Caki2 (cell line): ENCODE measurements at regions not wholly inside any gene's neighbourhood (a gene's known extent, or its start where the extent isn't known, plus 50 kb on each side); places are given as distances from the start of the nearest gene placed in this dataset.
"Not testable (repeated sequence)": the region's sequence is repeated elsewhere in the genome, so short reads cannot be mapped to it uniquely, and the experiment has no call there.

ENCODE experiments used
- DNase-seq: peaks from one replicate; pipeline ENCODE4 v3.0.0-alpha.2; 2015; ENCODE audit warnings: low read depth
- in situ Hi-C: cut with HindIII; loops from 2 replicates; pipeline ENCODE4 v1.10.0; 2016; ENCODE audit warnings: low sequenced_read_pairs, low pct_unique_long_range_greater_than_20kb, mixed read lengths

DNA sequence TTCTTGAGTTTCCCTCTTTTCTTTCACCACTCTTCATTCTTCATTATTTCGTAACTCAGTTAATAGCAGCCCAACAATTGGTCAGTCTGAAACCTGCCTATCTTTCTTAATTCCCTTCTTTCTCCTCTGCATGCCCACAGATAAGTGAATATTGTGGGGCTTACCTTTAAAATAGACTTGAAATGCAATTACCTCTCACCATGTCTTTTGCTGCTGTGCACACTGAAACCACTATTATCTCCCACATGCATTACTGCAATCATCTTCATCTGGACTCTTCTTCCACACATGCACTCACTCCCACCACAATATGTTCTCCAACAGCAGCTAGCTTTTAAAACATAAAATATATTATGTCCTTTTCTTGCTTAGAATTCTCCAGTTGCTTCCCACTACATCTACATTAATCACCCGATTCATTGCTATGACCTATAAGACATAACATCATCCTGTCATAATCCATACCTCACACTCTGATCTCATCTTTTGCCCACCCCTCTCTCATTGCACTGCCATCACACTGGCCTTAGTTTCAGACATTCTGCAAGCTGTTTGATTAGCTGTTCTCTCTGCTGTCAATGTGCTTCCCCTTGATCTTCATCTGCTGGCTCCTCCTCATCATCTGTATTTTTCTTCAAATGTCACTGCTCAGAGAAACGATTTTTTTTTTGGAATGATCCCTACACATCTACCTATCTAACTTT is 304.8 kb downstream of the PTPRC start:
- in situ Hi-C loops: no loop called here
- DNase-seq: no peak

DNA sequence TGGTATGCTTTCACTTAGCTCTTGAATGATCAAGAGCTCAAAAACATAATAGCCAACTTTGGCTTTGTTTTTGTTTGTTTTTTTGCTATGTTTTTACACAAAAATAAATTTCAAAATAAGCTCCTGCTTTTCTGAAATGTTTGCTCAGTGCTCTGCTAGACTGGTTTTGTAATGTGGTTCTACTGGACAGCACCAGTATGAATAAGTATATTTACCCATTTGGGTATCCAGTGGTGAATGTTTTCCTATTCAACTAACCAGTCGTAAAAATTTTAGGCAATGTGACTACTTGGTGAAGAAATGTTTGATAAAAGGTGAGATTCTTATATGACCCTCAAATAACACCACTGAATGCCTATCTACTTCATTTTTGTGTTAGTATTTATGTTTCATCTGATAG is 308.6 kb downstream of the PTPRC start:
- in situ Hi-C loops: no loop called here

DNA sequence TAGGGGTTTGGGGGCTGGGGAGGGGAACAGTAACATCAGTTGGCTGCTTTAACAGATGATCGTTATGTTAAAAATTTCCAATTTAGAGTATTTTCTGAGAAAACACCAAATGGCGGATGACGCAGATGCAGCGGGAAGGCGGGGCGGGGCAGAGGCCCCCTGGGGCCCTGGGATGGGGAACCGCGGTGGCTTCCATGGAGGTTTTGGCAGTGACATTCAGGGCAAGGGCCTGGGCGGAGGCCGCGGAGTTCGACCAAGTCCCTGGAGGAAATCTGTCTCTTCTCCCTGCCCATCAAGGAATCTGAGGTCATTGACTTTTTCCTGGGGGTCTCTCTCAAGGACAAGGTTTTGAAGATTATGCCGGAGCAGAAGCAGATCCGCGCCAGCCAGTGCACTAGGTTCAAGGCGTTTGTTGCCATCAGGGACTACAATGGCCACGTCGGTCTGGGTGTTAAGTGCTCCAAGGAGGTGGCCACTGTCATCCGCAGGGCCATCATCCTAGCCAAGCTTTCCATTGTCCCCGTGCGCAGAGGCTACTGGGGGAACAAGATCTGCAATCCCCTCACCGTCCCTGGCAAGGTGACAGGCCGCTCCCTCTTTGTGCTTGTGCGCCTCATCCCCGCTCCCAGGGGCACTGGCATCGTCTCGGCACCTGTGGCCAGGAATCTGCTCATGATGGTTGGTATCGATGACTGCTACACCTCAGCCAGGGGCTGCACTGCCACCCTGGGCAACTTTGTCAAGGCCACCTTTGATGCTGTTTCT is 310.2 kb downstream of the PTPRC start:
- in situ Hi-C loops: no loop called here
- no peak for DNase-seq

More for the DNA sequence above, 308.6 kb downstream of the PTPRC start:
- DNase-seq: no peak

DNA sequence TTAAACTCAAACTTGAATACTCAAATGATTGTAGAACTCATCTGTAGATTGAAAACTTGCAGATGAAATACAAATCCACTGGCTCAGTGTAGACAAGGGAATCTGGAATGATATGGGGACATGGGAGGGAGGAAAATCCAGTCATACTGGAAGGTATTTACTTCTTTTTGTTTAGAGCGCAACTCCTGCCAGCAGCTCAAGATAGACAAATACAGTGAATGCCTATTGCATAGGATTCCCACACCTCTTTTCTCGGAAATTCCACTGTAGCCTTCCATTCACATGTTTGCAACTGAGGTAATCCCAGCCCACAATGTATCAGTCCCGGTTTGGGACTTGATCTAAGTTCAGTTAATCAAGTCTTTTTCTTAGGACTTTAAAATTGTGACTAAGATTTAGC is 311.2 kb downstream of the PTPRC start:
- in situ Hi-C loops: no loop called here

DNA sequence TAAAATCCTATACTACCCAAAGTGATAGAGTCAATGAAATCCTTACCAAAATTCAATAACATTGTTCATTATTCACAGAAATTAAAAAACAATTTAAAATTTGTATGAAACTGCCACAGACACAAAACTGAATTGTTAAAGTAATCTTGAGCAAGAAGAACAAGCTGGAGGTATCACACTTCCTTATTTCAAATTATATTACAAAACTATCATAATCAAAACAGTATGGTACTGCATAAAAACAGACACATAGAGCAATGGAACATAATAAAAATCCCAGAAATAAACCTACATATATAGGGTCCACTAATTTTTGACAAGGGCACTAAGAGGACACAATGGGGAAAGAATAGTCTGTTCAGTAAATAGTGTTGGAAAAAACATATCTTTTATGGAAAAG is 316.2 kb downstream of the PTPRC start:
- in situ Hi-C loops: no loop called here

More for the DNA sequence above, 311.2 kb downstream of the PTPRC start:
- DNase-seq: no peak

DNA sequence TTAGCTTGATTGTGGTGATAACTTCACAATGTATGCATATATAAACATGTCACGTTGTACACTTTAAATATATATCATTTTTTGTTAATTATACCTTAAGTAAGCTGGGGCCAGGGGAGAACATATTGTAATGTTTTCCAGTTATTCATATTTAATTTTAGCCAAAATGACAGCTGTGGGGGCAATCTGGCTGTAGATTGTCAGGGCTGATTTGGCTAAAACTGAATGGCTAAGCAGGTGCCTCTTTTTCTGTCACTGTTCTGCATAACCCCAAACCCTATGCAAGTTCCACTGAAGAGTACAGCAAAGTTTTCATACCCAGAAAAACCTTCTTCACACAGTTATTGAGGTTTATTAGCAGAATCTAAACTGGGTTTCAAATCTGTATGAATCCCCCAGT is 318.2 kb downstream of the PTPRC start:
- in situ Hi-C loops: no loop called here
- no peak for DNase-seq

More for the DNA sequence above, 316.2 kb downstream of the PTPRC start:
- DNase-seq: no peak

DNA sequence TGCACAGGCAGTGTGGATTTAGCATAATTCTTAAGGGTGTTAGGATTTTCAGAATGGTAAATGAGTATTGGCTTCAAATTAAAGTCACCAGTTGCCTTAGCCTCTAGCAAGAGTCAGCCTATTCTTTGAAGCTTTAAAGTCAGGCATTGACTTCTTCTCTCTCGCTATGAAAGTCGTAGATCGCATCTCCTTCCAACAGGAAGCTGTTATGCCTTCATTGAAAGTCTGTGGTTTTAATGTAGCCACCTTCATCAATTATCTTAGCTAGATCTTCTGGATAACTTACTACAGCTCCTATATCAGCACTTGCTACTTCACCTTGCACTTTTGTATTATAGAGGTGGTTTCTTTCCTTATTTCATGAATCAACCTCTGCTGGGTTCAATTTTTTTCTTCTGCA is 320.2 kb downstream of the PTPRC start:
- DNase-seq: no peak
- in situ Hi-C loops: no loop called here

DNA sequence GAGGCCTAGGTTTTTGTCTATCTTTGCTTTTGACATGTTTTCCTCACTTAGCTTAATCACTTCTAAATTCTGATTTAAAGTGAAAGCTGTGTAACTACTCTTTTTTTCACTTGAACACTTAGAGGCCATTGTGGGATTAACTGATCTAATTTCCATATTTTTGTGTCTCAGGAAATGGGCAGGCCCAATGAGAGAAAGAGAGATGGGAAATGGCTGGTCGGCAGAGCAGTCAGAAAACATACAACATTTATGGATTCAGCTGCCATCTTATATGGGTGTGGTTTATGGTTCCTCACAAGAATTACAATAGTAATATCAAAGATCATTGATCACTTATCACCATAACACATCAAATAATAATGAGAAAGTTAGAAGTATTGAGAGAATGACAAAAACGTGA is 320.8 kb downstream of the PTPRC start:
- in situ Hi-C loops: no loop called here
- no peak for DNase-seq

DNA sequence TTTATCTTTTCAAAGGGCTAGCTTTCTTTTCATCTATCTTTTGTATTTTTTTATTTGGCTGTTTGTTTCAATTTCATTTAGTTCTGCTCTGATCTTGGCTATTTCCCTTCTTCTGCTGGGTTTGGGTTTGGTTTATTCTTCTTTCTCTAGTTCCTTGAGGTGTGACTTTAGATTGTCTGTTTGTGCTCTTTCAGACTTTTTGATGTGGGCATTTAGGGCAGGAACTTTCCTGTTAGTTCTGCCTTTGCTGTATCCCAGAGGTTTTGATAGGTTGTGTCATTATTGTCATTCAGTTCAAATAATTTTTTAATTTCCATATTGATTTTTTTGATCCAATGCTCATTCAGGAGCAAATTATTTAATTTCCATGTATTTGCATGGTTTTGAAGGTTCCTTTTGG is 325.0 kb downstream of the PTPRC start:
- in situ Hi-C loops, DNase-seq: not testable (repeated sequence)

DNA sequence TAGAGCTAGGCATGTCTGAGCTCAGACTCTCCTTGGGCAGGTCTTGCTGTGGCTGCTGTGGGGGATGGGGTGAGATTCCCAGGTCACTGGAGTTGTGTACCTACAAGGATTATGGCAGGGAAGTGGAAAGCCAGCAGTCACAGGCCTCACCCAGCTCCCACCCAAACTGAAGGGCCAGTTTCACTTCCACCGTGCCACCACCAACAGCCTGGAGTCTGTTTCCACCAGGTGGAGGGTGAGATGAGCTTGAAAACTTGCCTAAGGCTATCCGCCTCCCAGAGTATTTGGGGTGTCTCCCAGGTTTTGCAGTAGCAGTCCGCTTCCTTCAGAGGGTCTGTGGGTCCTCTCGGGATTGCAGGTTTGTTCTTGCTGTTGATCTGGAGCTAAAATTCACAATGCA is 327.7 kb downstream of the PTPRC start:
- in situ Hi-C loops: no loop called here
- DNase-seq: no peak

DNA sequence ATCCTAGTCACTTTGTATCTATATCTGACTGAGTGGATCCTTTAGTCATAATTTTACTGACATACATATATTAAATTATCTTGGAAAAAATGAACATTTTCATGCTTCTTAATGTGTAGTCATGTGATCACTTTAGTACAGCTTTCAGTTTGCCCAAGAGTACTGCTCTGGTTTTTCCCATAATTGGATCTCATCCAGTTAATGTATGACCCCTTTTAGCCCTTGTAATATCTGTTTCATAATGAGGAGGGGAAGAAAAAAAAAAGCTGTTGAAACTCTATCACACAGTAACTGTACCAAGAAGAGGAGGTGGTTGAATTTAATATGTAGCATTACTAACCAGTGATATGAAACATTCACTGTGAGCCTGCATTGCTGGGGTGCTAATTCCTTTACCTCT is 328.7 kb downstream of the PTPRC start:
- DNase-seq: no peak
- in situ Hi-C loops: no loop called here

DNA sequence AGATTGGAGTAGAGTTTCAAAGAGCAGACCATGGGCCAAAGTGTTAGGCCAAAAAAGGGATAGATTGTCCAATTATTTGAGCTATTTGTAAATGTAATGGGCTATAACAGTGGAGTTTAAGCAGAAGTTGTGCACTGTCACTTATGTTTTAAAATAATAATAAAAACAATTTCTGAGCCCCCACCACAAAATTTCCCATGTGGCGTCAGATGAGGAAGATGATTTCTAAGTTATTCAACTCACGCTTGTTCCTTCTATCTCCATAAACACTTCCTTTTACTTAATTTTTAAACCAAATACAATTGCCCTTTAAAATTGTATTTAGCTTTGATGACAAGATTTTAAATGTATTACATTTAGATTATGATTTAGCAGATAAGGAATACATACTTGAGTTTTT is 330.0 kb downstream of the PTPRC start:
- in situ Hi-C loops: no loop called here
- DNase-seq: no peak

DNA sequence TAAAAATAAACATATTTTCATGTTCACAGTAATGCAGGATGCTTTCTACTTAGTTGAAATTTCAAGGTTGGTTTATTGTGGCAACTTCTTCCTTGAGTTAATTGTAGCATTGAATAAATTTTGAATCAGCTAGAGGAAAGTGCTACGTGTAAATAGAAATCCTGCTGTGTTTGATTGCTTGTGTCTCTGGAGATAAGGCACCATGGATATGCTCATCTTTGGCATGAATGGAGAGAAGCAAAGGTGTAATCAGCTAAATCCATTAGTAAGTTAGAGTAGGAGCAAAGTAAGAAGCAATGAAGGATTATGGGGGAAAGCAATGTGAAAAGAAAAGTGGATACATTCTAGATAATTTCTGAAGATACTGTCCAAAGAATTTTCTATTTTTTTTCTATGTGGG is 331.1 kb downstream of the PTPRC start:
- in situ Hi-C loops: no loop called here
- DNase-seq: no peak

DNA sequence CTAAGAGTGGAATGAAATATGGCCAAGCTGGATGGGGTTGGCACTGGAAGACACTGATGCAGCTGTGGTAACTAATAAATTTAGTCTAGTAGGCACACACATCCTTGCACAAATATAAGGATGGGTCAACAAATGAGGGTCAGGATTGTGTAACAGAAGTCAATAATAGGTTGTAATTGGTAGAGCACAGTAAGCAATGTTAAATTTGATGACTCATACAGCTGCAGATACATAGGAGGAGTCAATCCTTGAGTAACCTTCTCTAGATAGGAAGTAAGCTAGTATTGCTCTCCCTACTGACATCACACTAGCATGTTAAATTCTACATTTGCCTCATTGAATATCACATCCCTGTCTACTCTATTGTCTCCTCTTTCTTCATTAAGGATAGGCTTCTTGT is 332.1 kb downstream of the PTPRC start:
- no peak for DNase-seq
- in situ Hi-C loops: no loop called here

DNA sequence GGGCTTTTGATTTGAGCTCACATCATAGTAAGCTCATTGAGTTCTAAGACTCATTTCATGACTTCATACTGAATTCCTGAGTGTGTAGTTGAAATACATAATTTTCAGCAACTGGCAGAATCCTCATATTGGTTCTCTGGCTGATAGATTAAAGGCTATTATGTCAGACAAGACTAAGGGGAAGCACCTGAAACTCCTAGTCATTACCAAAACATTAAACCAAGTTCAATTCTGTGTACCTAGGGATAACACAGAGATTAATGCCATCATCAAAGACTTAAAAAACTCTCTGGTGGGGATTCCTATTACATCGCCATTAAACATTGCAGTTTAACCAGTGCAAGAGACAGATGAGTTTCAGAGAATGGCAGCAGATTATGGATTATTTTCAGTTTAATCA is 339.1 kb downstream of the PTPRC start:
- DNase-seq: no peak
- in situ Hi-C loops: no loop called here

DNA sequence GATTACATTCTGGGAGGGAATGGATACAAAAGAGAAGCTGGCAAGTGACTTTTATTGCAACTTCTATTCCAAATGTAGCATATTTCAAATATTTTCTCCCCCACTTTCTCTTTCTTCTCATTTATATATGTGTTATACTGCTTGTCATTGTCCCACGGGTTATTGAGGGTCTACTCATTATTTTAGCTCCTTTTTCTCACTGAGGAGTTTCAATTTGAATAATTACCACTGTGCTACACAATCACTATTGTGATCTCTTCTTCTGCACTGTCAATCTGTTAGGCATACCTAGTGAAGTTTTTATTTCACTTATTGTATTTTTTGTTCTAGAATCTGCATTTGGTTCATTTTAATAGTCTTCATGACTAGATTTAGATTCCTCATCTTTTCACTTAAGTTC is 339.7 kb downstream of the PTPRC start:
- no peak for DNase-seq
- in situ Hi-C loops: no loop called here

DNA sequence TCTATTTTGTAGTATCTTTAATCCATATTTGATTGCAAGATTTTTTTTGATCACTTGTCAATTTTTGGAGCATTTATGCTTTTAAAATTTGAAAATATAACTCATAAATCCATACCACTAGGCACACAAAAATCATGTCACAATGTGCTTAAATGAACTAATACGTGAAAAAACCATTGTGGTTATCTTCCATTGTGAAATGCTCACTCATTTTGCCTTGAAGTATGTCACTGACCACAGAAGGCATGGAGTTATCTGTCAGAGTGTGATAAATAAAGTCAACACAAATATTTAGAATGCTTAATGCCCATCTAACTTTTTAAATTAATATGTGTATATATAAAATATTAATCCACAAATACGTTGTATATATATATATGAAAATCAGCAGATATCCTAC is 347.2 kb downstream of the PTPRC start:
- in situ Hi-C loops: no loop called here
- DNase-seq: no peak

DNA sequence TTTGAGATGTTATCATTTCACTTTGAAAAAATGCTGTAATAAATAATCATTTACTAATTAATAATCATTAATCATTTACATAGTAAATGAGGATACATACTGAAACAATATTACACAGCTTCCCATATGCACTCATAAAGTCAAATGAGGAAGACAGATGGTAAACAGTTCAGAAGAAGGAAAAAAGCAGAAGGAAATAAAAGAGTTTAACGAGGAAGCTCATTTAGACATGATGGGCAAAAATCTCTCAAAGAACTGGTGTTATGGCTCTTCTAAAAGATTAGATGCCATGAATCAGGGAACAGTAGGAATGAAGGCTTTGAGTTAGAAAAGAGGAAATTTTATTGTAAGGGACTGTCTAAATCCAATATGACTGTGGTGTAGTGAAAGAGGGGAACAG is 347.6 kb downstream of the PTPRC start:
- no peak for DNase-seq
- in situ Hi-C loops: no loop called here

DNA sequence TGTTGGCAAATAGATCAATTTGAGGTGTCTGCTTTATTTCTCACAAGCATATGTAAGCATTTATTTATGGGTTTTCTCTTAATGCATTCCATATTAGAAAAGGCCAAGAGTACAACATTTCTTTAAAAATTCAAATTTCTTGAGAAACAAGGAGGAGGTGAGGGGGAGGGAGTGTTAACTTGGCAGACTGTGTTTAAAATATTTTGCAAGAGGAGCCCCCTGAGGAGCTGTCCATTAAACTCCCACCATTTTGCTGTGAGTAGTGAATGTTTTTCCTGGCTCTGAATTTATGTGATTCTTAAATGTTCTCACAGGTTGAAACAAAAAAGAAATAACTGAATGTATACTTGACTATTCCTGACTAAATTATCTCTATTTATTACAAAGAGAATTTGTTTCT is 363.8 kb downstream of the PTPRC start:
- DNase-seq: no peak
- in situ Hi-C loops: no loop called here

DNA sequence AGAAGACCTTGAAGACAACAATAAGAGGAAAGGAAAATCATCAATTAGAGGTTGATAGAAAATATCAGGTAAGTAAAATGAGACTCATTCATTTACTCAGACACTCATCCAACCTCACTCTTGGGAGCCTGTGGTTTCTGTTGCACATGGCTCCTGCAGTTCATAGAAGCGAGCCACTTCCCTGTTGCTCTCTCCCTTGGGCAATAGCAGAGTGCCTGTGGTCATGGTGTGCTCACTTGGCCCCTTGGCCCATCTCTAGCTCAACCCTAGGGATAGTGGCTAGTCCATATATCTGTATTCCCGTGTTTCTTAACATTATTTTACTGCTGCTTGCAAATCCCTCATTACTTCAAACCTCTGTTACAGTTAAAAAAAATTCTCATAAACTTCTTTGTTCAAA is 368.6 kb downstream of the PTPRC start:
- no peak for DNase-seq
- in situ Hi-C loops: no loop called here
